ENCODE measurements at regions not wholly inside any gene's neighbourhood (a gene's known extent, or its start where the extent isn't known, plus 50 kb on each side); places are given as distances from the start of the nearest gene placed in this dataset.
"Not testable (repeated sequence)": the region's sequence is repeated elsewhere in the genome, so short reads cannot be mapped to it uniquely, and the experiment has no call there.

DNA sequence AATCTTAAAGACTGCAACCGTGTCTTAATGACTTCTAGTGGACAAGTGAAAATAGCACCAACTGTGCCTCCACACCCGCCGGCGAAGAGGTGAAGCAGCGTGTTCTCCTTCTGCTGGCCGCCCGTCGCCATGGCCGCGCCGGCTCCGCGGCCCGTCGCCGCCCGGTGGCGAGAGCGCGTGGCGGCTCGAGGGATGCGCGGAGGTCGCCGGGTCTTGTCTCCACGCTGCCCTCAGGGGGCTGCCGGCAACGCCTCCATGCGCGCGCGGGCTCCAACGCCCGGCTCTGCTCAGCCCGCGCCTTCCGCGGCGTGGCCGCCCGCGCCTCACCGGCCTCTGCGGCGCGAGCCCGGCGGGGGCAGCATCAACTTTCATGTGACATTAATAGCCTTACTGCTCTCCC, 225.9 kb upstream of the FOLH1 start:
- H3K9me3 ChIP-seq (ENCODE audit: control insufficient read depth, insufficient read depth, low read length); intact Hi-C loops (cut with micrococcal nuclease); H3K4ac ChIP-seq (ENCODE audit: low read depth, low read length); H4K20me1 ChIP-seq (ENCODE audit: insufficient read depth, low read length); H4K5ac ChIP-seq (ENCODE audit: low read depth, low read length); H2AK5ac ChIP-seq (ENCODE audit: low read depth, low read length); H3K9me1 ChIP-seq (ENCODE audit: insufficient read depth, low read length); H3K56ac ChIP-seq (ENCODE audit: extremely low read depth, insufficient read depth, low read length); H2BK5ac ChIP-seq (ENCODE audit: low read depth, low read length, poor library complexity, severe bottlenecking); H3K79me1 ChIP-seq (ENCODE audit: low read depth in 1 of 2, low read length in 2 of 2); BruUV-seq (replicated peaks); H3K4me1 ChIP-seq (ENCODE audit: control insufficient read depth, insufficient read depth, low read length); H3K18ac ChIP-seq (ENCODE audit: low read depth, low read length); H2BK20ac ChIP-seq (ENCODE audit: low read depth, low read length); POLR2A ChIA-PET (ENCODE audit: unreplicated experiment); H3K14ac ChIP-seq (replicated peaks; ENCODE audit: low read depth, low read length); H3K27me3 ChIP-seq (ENCODE audit: control insufficient read depth, insufficient read depth, low read length); ATAC-seq (ENCODE audit: low read depth); H3K4me2 ChIP-seq (ENCODE audit: low read depth, low read length); dilution Hi-C loops (cut with HindIII; ENCODE audit: low sequenced_read_pairs, unreplicated experiment); H2BK120ac ChIP-seq (ENCODE audit: low read depth, low read length); H2AK9ac ChIP-seq (replicated peaks; ENCODE audit: low read depth, low read length, poor library complexity); CTCF ChIA-PET; H3K4me3 ChIP-seq (ENCODE audit: insufficient read depth, low read depth, low read length); in situ Hi-C loops (cut with MboI; ENCODE audit: low sequenced_read_pairs); H2AFZ ChIP-seq (replicated peaks; ENCODE audit: low read length, poor library complexity); H4K8ac ChIP-seq (ENCODE audit: low read depth in 2 of 2, low read length in 2 of 2); H3K9ac ChIP-seq (ENCODE audit: low read depth, low read length); H3K23ac ChIP-seq (ENCODE audit: low read depth, low read length); DNase-seq; H3K27ac ChIP-seq (ENCODE audit: insufficient read depth, low read length); H4K91ac ChIP-seq (ENCODE audit: insufficient read depth, low read depth, low read length); H2BK15ac ChIP-seq (ENCODE audit: low read depth, low read length); H3K36me3 ChIP-seq (ENCODE audit: control insufficient read depth, insufficient read depth, low read length): not testable (repeated sequence)
- 82% methylated on average over 12 of the region's 49 CpGs; no CpG with 5 or more reads in 1 of the 2 experiments for WGBS, 2 experiments (ENCODE audit: extremely low coverage in 2 of 2, insufficient read length in 1 of 2)

Data from IMR-90 (cell line).